ENCODE measurements at regions not wholly inside any gene's neighbourhood (a gene's known extent, or its start where the extent isn't known, plus 50 kb on each side); places are given as distances from the start of the nearest gene placed in this dataset.

- TF ChIP-seq CTCF (IDR thresholded peaks at IDR 0.05) (no peak), POLR2A (IDR thresholded peaks at IDR 0.05) (no peak)
These were observed 70.5 kb upstream of the PTCH1 start for GRCh38 chr9:95587021-95587964.

All from testis (tissue), 2 donors.